ENCODE measurements at regions not wholly inside any gene's neighbourhood (a gene's known extent, or its start where the extent isn't known, plus 50 kb on each side); places are given as distances from the start of the nearest gene placed in this dataset.

DNA sequence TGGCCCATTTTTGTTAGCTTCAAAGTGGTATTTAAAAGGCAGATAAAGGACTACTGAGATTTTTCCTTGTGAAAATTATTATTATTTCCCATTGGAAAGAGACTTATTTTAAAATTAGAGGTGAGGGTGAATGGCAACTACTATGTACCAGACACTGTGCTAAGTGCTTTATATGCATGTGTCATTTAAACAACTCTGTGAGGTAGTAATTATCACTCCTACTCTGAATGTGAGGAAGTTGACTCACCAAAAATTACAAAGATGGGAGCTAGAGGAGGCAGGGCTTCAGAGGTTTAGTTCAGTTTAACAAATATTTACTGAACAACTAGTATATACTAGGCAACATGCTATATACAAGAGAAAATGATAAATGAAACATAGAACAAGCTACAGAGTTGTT, 78.2 kb downstream of the MSL3 start:
- no peaks in the 10 kb centered on the region for H3K9me3 ChIP-seq
- intact Hi-C loops (cut with DNase I; ENCODE audit: low total_unique reads), result no loop called here
- no peaks in the 10 kb centered on the region for H3K4me1 ChIP-seq
- no peak overlapping the region for H3K4me3 ChIP-seq
- H3K36me3 ChIP-seq (ENCODE audit: low read depth, missing control alignments), result no peaks in the 10 kb centered on the region
- H3K27ac ChIP-seq, result no peak overlapping the region
- H3K27me3 ChIP-seq, result no peaks in the 10 kb centered on the region
- TF ChIP-seq, protein P1, sequence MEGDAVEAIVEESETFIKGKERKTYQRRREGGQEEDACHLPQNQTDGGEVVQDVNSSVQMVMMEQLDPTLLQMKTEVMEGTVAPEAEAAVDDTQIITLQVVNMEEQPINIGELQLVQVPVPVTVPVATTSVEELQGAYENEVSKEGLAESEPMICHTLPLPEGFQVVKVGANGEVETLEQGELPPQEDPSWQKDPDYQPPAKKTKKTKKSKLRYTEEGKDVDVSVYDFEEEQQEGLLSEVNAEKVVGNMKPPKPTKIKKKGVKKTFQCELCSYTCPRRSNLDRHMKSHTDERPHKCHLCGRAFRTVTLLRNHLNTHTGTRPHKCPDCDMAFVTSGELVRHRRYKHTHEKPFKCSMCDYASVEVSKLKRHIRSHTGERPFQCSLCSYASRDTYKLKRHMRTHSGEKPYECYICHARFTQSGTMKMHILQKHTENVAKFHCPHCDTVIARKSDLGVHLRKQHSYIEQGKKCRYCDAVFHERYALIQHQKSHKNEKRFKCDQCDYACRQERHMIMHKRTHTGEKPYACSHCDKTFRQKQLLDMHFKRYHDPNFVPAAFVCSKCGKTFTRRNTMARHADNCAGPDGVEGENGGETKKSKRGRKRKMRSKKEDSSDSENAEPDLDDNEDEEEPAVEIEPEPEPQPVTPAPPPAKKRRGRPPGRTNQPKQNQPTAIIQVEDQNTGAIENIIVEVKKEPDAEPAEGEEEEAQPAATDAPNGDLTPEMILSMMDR (IDR thresholded peaks at IDR 0.05), result no peak
- TF ChIP-seq POLR2A (IDR thresholded peaks at IDR 0.05), result no peak
- no peak for DNase-seq

DNA sequence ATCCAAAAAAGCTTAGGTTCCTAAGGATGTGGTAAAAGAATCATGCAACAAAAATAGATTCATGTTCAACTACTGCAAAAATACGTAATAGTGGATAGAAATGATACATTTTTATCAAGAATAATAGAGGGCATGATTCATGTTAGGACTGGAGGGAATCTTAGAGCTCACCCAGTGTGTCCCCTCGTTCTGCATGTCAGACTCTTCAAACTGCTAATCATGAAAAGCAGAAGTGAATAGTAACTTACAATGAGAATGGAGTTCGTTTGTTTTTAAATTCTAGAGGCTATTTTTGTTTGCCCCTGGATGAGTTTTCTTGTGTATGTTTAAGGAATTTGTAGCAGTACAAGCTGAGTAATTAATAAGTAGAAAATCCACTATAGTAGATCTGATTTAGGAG, 79.4 kb downstream of the MSL3 start:
- Histone ChIP-seq H3K9me3 (no peaks in the 10 kb centered on the region), H3K36me3 (ENCODE audit: low read depth, missing control alignments) (no peaks in the 10 kb centered on the region), H3K4me1 (no peaks in the 10 kb centered on the region), H3K4me3 (no peak overlapping the region), H3K27ac (no peak overlapping the region), H3K27me3 (no peaks in the 10 kb centered on the region)
- intact Hi-C loops (cut with DNase I; ENCODE audit: low total_unique reads), result no loop called here
- DNase-seq, result no peak
- TF ChIP-seq, protein P1 (IDR thresholded peaks at IDR 0.05), result no peak
- TF ChIP-seq POLR2A (IDR thresholded peaks at IDR 0.05), result no peak
- 61 to 64% methylated on average over 3 of the region's 3 CpGs for WGBS, 2 donors

GRCh38 chrX:11864171-11864570, 106.1 kb downstream of the MSL3 start:
- TF ChIP-seq, protein P1 (IDR thresholded peaks at IDR 0.05), result no peak
- no peak for TF ChIP-seq POLR2A (IDR thresholded peaks at IDR 0.05)
- no peak overlapping the region for H3K4me3 ChIP-seq
- H3K27ac ChIP-seq, result no peak overlapping the region
- H3K9me3 ChIP-seq, result no peaks in the 10 kb centered on the region
- intact Hi-C loops (cut with DNase I; ENCODE audit: low total_unique reads), result no loop called here
- H3K4me1 ChIP-seq, result no peaks in the 10 kb centered on the region
- no peak for DNase-seq
- H3K36me3 ChIP-seq (ENCODE audit: low read depth, missing control alignments), result no peaks in the 10 kb centered on the region
- no peaks in the 10 kb centered on the region for H3K27me3 ChIP-seq
- 92% methylated on average over 2 of the region's 2 CpGs for WGBS, 2 donors

GRCh38 chrX:11867610-11868345, 109.7 kb downstream of the MSL3 start:
- 65 to 85% methylated on average over 6 to 7 of the region's 7 CpGs for WGBS, 2 donors
- Histone ChIP-seq H3K27ac (no peak overlapping the region), H3K9me3 (no peaks in the 10 kb centered on the region), H3K4me3 (no peak overlapping the region), H3K4me1 (no peaks in the 10 kb centered on the region), H3K27me3 (no peaks in the 10 kb centered on the region), H3K36me3 (ENCODE audit: low read depth, missing control alignments) (no peaks in the 10 kb centered on the region)
- intact Hi-C loops (cut with DNase I; ENCODE audit: low total_unique reads), result no loop called here
- no peak for DNase-seq
- TF ChIP-seq, protein P1 (IDR thresholded peaks at IDR 0.05), result no peak
- no peak for TF ChIP-seq POLR2A (IDR thresholded peaks at IDR 0.05)

- Histone ChIP-seq H3K27me3 (no peaks in the 10 kb centered on the region), H3K9me3 (no peaks in the 10 kb centered on the region), H3K36me3 (ENCODE audit: low read depth, missing control alignments) (no peaks in the 10 kb centered on the region), H3K27ac (no peak overlapping the region), H3K4me3 (no peak overlapping the region), H3K4me1 (no peaks in the 10 kb centered on the region)
- intact Hi-C loops (cut with DNase I; ENCODE audit: low total_unique reads), result no loop called here
- TF ChIP-seq, protein P1 (IDR thresholded peaks at IDR 0.05), result no peak
- TF ChIP-seq POLR2A (IDR thresholded peaks at IDR 0.05), result no peak
- no peak for DNase-seq
- 78 to 88% methylated on average over 1 to 2 of the region's 2 CpGs for WGBS, 2 donors
These were observed 112.8 kb downstream of the MSL3 start for GRCh38 chrX:11870789-11871188.
